ENCODE measurements at regions not wholly inside any gene's neighbourhood (a gene's known extent, or its start where the extent isn't known, plus 50 kb on each side); places are given as distances from the start of the nearest gene placed in this dataset.

GRCh38 chr1:105027838-105028471 lies 1278.3 kb downstream of the AMY1C start:
- H3K4me2 ChIP-seq (ENCODE audit: insufficient read depth, insufficient read length, low read length) = no peak overlapping the region
- no peak overlapping the region for H2BK120ac ChIP-seq (ENCODE audit: low read depth, low read length, poor library complexity, severe bottlenecking)
- H3K79me2 ChIP-seq (ENCODE audit: insufficient read depth, low read length) = no peaks in the 10 kb centered on the region
- H2BK5ac ChIP-seq (ENCODE audit: insufficient read length, low read length) = no peak overlapping the region
- H4K8ac ChIP-seq (replicated peaks; ENCODE audit: insufficient read length, low read depth, low read length) = no peak overlapping the region
- H4K20me1 ChIP-seq (ENCODE audit: control insufficient read depth, insufficient read depth, insufficient read length) = no peaks in the 10 kb centered on the region
- no peak overlapping the region for H2AK5ac ChIP-seq (ENCODE audit: insufficient read length, low read length)
- H3K4me1 Mint-ChIP-seq = no peaks in the 10 kb centered on the region
- H3K27ac ChIP-seq (ENCODE audit: insufficient read length, low read depth, low read length) = no peak overlapping the region
- no peaks in the 10 kb centered on the region for H3K4me1 ChIP-seq (ENCODE audit: insufficient read depth, low read length)
- no peaks in the 10 kb centered on the region for H3K79me1 ChIP-seq (ENCODE audit: insufficient read depth, low read depth, low read length, poor library complexity, severe bottlenecking)
- DNase-seq = no peak
- no peak overlapping the region for H3K18ac ChIP-seq (ENCODE audit: insufficient read length, low read depth, low read length)
- peak; percentile 54; the same call in 2 of the 3 replicates for TF ChIP-seq CTCF (conservative IDR thresholded peaks at IDR 0.05)
- H3K23me2 ChIP-seq (ENCODE audit: insufficient read length, low read depth, low read length, poor library complexity, severe bottlenecking) = no peaks in the 10 kb centered on the region
- H4K91ac ChIP-seq (ENCODE audit: insufficient read length, low read depth, low read length) = no peak overlapping the region
- H3K14ac ChIP-seq (ENCODE audit: insufficient read depth, low read length) = no peak overlapping the region
- no peak overlapping the region for H3K23ac ChIP-seq (ENCODE audit: insufficient read length, low read depth, low read length)
- H2BK15ac ChIP-seq (ENCODE audit: low read depth, low read length) = no peak overlapping the region
- no peak overlapping the region for H2BK20ac ChIP-seq (ENCODE audit: low read depth, low read length, poor library complexity, severe bottlenecking)
- H3K9me3 Mint-ChIP-seq = no peaks in the 10 kb centered on the region
- no peak overlapping the region for H2BK12ac ChIP-seq (ENCODE audit: insufficient read length, low read depth, low read length)
- peak overlapping the region in 1 of 3 experiments; percentile 57; a peak in 2 of 7 replicates for H3K27ac Mint-ChIP-seq
- H3K9ac ChIP-seq (ENCODE audit: extremely low read depth, insufficient read length, low read length) = no peak overlapping the region
- H4K5ac ChIP-seq (ENCODE audit: insufficient read length, low read depth, low read length) = no peak overlapping the region
- H3K36me3 Mint-ChIP-seq (ENCODE audit: insufficient read depth in 1 of 3, low read depth in 3 of 3) = no peaks in the 10 kb centered on the region
- no peak overlapping the region for H3K4me3 Mint-ChIP-seq
- no peak overlapping the region for H2AFZ ChIP-seq (ENCODE audit: low read length)
- no peaks in the 10 kb centered on the region for H3K9me3 ChIP-seq (ENCODE audit: control insufficient read depth, low read depth, low read length)
- H3K27me3 ChIP-seq (ENCODE audit: insufficient read depth, low read length) = no peaks in the 10 kb centered on the region
- no peak overlapping the region for H3T11ph ChIP-seq (ENCODE audit: low read length)
- no peak overlapping the region for H3K56ac ChIP-seq (ENCODE audit: insufficient read length, low read depth, low read length)
- H3K4ac ChIP-seq (ENCODE audit: low read depth, low read length) = no peak overlapping the region
- H3K27me3 Mint-ChIP-seq (ENCODE audit: low read depth) = no peaks in the 10 kb centered on the region
- no CpG with 5 or more reads among the region's 3 CpGs for WGBS (ENCODE audit: extremely low coverage, insufficient read length, low lambda C conversion rate)

All from H9 (cell line).